ENCODE measurements at regions not wholly inside any gene's neighbourhood (a gene's known extent, or its start where the extent isn't known, plus 50 kb on each side); places are given as distances from the start of the nearest gene placed in this dataset.

GRCh38 chr13:44045180-44045562, 165.5 kb downstream of the LACC1 start:
- no peak for TF ChIP-seq CTCF (IDR thresholded peaks at IDR 0.05; ENCODE audit: insufficient read depth, low read depth, low read length, missing control alignments)
- H3K4me3 ChIP-seq (ENCODE audit: low read depth, low read length): no peak overlapping the region
- no peak for DNase-seq (ENCODE audit: low read depth)

GRCh38 chr13:44046428-44046827, 166.7 kb downstream of the LACC1 start:
- DNase-seq (ENCODE audit: low read depth): no peak
- no peak for TF ChIP-seq CTCF (IDR thresholded peaks at IDR 0.05; ENCODE audit: insufficient read depth, low read depth, low read length, missing control alignments)
- no peak overlapping the region for H3K4me3 ChIP-seq (ENCODE audit: low read depth, low read length)

- H3K4me3 ChIP-seq (ENCODE audit: low read depth, low read length): no peak overlapping the region
- peak; percentile 24 for DNase-seq (ENCODE audit: low read depth)
- TF ChIP-seq CTCF (IDR thresholded peaks at IDR 0.05; ENCODE audit: insufficient read depth, low read depth, low read length, missing control alignments): peak; percentile 49
Measured at GRCh38 chr13:44048326-44048725, 168.6 kb downstream of the LACC1 start.

GRCh38 chr13:44049081-44049945, 169.6 kb downstream of the LACC1 start:
- no peak for DNase-seq (ENCODE audit: low read depth)
- no peak overlapping the region for H3K4me3 ChIP-seq (ENCODE audit: low read depth, low read length)
- no peak for TF ChIP-seq CTCF (IDR thresholded peaks at IDR 0.05; ENCODE audit: insufficient read depth, low read depth, low read length, missing control alignments)

GRCh38 chr13:44050450-44051063, 170.9 kb downstream of the LACC1 start:
- DNase-seq (ENCODE audit: low read depth): peak; percentile 31
- TF ChIP-seq CTCF (IDR thresholded peaks at IDR 0.05; ENCODE audit: insufficient read depth, low read depth, low read length, missing control alignments): peak; percentile 57
- no peak overlapping the region for H3K4me3 ChIP-seq (ENCODE audit: low read depth, low read length)

GRCh38 chr13:44051405-44051804, 171.7 kb downstream of the LACC1 start:
- TF ChIP-seq CTCF (IDR thresholded peaks at IDR 0.05; ENCODE audit: insufficient read depth, low read depth, low read length, missing control alignments): no peak
- H3K4me3 ChIP-seq (ENCODE audit: low read depth, low read length): no peak overlapping the region
- DNase-seq (ENCODE audit: low read depth): no peak

Measured in GM12865 (cell line).